Right cardiac atrium (tissue), 5 donors: ENCODE measurements at regions not wholly inside any gene's neighbourhood (a gene's known extent, or its start where the extent isn't known, plus 50 kb on each side); places are given as distances from the start of the nearest gene placed in this dataset.

ENCODE experiments used
- ATAC-seq, 2 donors: fragments of 200-7000 bp; cut with Tn5 transposase; one replicate each; pipeline versions ENCODE4 v1.8.0 to v1.9.1; 2020; ENCODE audit warnings: moderate library complexity in 2 of 2, mild to moderate bottlenecking in 1 of 2
- DNase-seq, 3 donors: peaks; one replicate each; pipeline ENCODE4 v3.0.0-alpha.2; 2020
- H3K27ac ChIP-seq: one replicate; pipeline ENCODE4 v1.5.1; 2013; ENCODE audit warnings: mild to moderate bottlenecking, low read length, control low read depth, moderate library complexity
- H3K27me3 ChIP-seq: one replicate; pipeline ENCODE4 v1.6.1; 2013; ENCODE audit not compliant: control insufficient read depth, insufficient read depth
- H3K4me1 ChIP-seq: one replicate; pipeline ENCODE4 v1.6.1; 2013; ENCODE audit warnings: low read length; ENCODE audit not compliant: control insufficient read depth, insufficient read depth
- H3K4me3 ChIP-seq: one replicate; pipeline ENCODE4 v1.5.1; 2013; ENCODE audit warnings: low read length, control low read depth
- H3K9me3 ChIP-seq: one replicate; pipeline ENCODE4 v1.6.1; 2013; ENCODE audit warnings: low read length; ENCODE audit not compliant: control insufficient read depth
- WGBS: extraction: QIAGEN DNeasy Blood & Tissue Kit; methylation state at CpG from one replicate; pipeline ENCODE4 v1.1.7; 2013; 5-methylcytosine and 5-hydroxymethylcytosine counted together
- intact Hi-C, 4 donors: fragments of 100-400 bp; cut with DNase I; formaldehyde crosslinking; loops; one replicate each; pipeline versions ENCODE4 v1.11.0 to v1.14.0; 2022 to 2023
- donor health status: healthy with polysubstance abuse.
- donor health status: DM: no; HTN: yes; CAD: no.
- donor health status: DM: no; HTN: no; CAD: no.
- donor health status: DM: no; HTN: yes; CAD: no; lungs with severe emphysema.
- donor health status: DM: yes; HTN: yes; CAD: no.

- H3K27ac ChIP-seq = no peak overlapping the region
- no peaks in the 10 kb centered on the region for H3K27me3 ChIP-seq
- no peaks in the 10 kb centered on the region for H3K4me1 ChIP-seq
- no peak overlapping the region for H3K4me3 ChIP-seq
- intact Hi-C loops = no loop called here
- no peak for DNase-seq
- no peaks in the 10 kb centered on the region for H3K9me3 ChIP-seq
- no peak for ATAC-seq
- 50% methylated on average over 3 of the region's 3 CpGs for WGBS
Observed at GRCh38 chr5:155850370-155850769, 476.6 kb upstream of the SGCD start.

- Histone ChIP-seq H3K27ac (no peak overlapping the region), H3K4me1 (peaks cover 2% of the 10 kb centered on the region), H3K9me3 (no peaks in the 10 kb centered on the region), H3K4me3 (no peak overlapping the region), H3K27me3 (no peaks in the 10 kb centered on the region)
- intact Hi-C loops = no loop called here
- no peak for DNase-seq
- ATAC-seq = no peak
- WGBS = 63% methylated on average over 3 of the region's 3 CpGs
Observed at GRCh38 chr5:155866971-155867370, 460.0 kb upstream of the SGCD start.

GRCh38 chr5:155867522-155868088 lies 459.4 kb upstream of the SGCD start:
- H3K4me3 ChIP-seq = no peak overlapping the region
- ATAC-seq = no peak
- no peak for DNase-seq
- 72% methylated on average over 2 of the region's 2 CpGs for WGBS
- no peaks in the 10 kb centered on the region for H3K27me3 ChIP-seq
- peaks cover 2% of the 10 kb centered on the region for H3K4me1 ChIP-seq
- no peaks in the 10 kb centered on the region for H3K9me3 ChIP-seq
- H3K27ac ChIP-seq = no peak overlapping the region
- intact Hi-C loops = no loop called here

GRCh38 chr5:155870636-155871035 lies 456.3 kb upstream of the SGCD start:
- no peaks in the 10 kb centered on the region for H3K27me3 ChIP-seq
- WGBS = 80% methylated on average over 7 of the region's 7 CpGs
- no peak overlapping the region for H3K4me3 ChIP-seq
- H3K27ac ChIP-seq = no peak overlapping the region
- DNase-seq (no peak), ATAC-seq (no peak)
- H3K9me3 ChIP-seq = no peaks in the 10 kb centered on the region
- H3K4me1 ChIP-seq = peaks cover 2% of the 10 kb centered on the region
- intact Hi-C loops = no loop called here

- ATAC-seq = no peak
- no peak overlapping the region for H3K4me3 ChIP-seq
- 29% methylated on average over 2 of the region's 2 CpGs for WGBS
- H3K9me3 ChIP-seq = no peaks in the 10 kb centered on the region
- H3K4me1 ChIP-seq = peaks cover 2% of the 10 kb centered on the region
- DNase-seq = no peak
- no peaks in the 10 kb centered on the region for H3K27me3 ChIP-seq
- intact Hi-C loops = no loop called here
- no peak overlapping the region for H3K27ac ChIP-seq
Observed at GRCh38 chr5:155871623-155872022, 455.3 kb upstream of the SGCD start.

- H3K4me1 ChIP-seq = peaks cover 2% of the 10 kb centered on the region
- no peak overlapping the region for H3K4me3 ChIP-seq
- intact Hi-C loops = no loop called here
- H3K27ac ChIP-seq = no peak overlapping the region
- H3K27me3 ChIP-seq = no peaks in the 10 kb centered on the region
- no peak for DNase-seq
- H3K9me3 ChIP-seq = no peaks in the 10 kb centered on the region
- peak in 1 of 2 donors; percentile 41 for ATAC-seq
- 38% methylated on average over 4 of the region's 4 CpGs for WGBS
Observed at GRCh38 chr5:155872629-155873220, 454.2 kb upstream of the SGCD start.

GRCh38 chr5:155878991-155879575 lies 447.9 kb upstream of the SGCD start:
- Histone ChIP-seq H3K27me3 (no peaks in the 10 kb centered on the region), H3K4me1 (no peaks in the 10 kb centered on the region), H3K4me3 (no peak overlapping the region), H3K27ac (no peak overlapping the region), H3K9me3 (no peaks in the 10 kb centered on the region)
- intact Hi-C loops = no loop called here
- WGBS = 67% methylated on average over 6 of the region's 6 CpGs
- ATAC-seq = no peak
- no peak for DNase-seq

- intact Hi-C loops = no loop called here
- no peaks in the 10 kb centered on the region for H3K27me3 ChIP-seq
- H3K27ac ChIP-seq = no peak overlapping the region
- no peaks in the 10 kb centered on the region for H3K4me1 ChIP-seq
- 19% methylated on average over 6 of the region's 6 CpGs for WGBS
- peak in 1 of 2 donors; percentile 62 for ATAC-seq
- no peak overlapping the region for H3K4me3 ChIP-seq
- no peak for DNase-seq
- H3K9me3 ChIP-seq = no peaks in the 10 kb centered on the region
Observed at GRCh38 chr5:155884041-155884440, 442.9 kb upstream of the SGCD start.

GRCh38 chr5:155885199-155885598 lies 441.8 kb upstream of the SGCD start:
- intact Hi-C loops = no loop called here
- no peak overlapping the region for H3K27ac ChIP-seq
- H3K27me3 ChIP-seq = no peaks in the 10 kb centered on the region
- DNase-seq (no peak), ATAC-seq (no peak)
- no peak overlapping the region for H3K4me3 ChIP-seq
- H3K4me1 ChIP-seq = no peaks in the 10 kb centered on the region
- no CpG with 5 or more reads among the region's 1 CpG for WGBS
- no peaks in the 10 kb centered on the region for H3K9me3 ChIP-seq

- Histone ChIP-seq H3K27me3 (no peaks in the 10 kb centered on the region), H3K4me3 (no peak overlapping the region), H3K9me3 (no peaks in the 10 kb centered on the region), H3K27ac (no peak overlapping the region), H3K4me1 (no peaks in the 10 kb centered on the region)
- ATAC-seq (no peak), DNase-seq (no peak)
- WGBS = 84% methylated on average over 13 of the region's 13 CpGs
- intact Hi-C loops = no loop called here
Observed at GRCh38 chr5:155886311-155887031, 440.5 kb upstream of the SGCD start.

GRCh38 chr5:155895484-155895883 lies 431.5 kb upstream of the SGCD start:
- ATAC-seq (no peak), DNase-seq (no peak)
- WGBS = 85% methylated on average over 2 of the region's 2 CpGs
- intact Hi-C loops = no loop called here
- peaks cover 2% of the 10 kb centered on the region for H3K4me1 ChIP-seq
- H3K27me3 ChIP-seq = no peaks in the 10 kb centered on the region
- no peak overlapping the region for H3K4me3 ChIP-seq
- H3K9me3 ChIP-seq = no peaks in the 10 kb centered on the region
- no peak overlapping the region for H3K27ac ChIP-seq
